ENCODE measurements at regions not wholly inside any gene's neighbourhood (a gene's known extent, or its start where the extent isn't known, plus 50 kb on each side); places are given as distances from the start of the nearest gene placed in this dataset.
"Not testable (repeated sequence)": the region's sequence is repeated elsewhere in the genome, so short reads cannot be mapped to it uniquely, and the experiment has no call there.

DNA sequence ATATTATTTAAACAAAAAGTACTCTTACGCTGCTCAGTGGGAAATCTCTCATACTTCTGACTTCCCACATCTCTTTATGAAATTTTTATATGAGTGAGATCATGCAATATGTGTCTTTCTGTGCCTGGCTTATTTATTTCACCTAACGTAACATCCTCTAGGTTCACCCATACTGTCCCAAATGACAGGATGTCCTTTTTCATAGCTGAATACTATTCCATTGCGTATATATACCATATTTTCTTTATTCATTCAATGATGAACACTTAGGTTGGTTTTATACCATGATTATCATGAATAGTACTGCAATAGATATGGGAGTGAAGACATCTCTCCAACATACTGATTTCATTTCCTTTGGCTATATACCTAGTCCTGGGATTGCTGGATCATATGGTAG is 57.8 kb upstream of the TPP2 start:
- H3K4me3 ChIP-seq (ENCODE audit: low read depth, low read length) = no peak overlapping the region
- TF ChIP-seq, protein P1, sequence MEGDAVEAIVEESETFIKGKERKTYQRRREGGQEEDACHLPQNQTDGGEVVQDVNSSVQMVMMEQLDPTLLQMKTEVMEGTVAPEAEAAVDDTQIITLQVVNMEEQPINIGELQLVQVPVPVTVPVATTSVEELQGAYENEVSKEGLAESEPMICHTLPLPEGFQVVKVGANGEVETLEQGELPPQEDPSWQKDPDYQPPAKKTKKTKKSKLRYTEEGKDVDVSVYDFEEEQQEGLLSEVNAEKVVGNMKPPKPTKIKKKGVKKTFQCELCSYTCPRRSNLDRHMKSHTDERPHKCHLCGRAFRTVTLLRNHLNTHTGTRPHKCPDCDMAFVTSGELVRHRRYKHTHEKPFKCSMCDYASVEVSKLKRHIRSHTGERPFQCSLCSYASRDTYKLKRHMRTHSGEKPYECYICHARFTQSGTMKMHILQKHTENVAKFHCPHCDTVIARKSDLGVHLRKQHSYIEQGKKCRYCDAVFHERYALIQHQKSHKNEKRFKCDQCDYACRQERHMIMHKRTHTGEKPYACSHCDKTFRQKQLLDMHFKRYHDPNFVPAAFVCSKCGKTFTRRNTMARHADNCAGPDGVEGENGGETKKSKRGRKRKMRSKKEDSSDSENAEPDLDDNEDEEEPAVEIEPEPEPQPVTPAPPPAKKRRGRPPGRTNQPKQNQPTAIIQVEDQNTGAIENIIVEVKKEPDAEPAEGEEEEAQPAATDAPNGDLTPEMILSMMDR (IDR thresholded peaks at IDR 0.05; ENCODE audit: control insufficient read depth, extremely low read depth, insufficient read depth) = no peak
- DNase-seq (ENCODE audit: low read depth) = no peak

DNA sequence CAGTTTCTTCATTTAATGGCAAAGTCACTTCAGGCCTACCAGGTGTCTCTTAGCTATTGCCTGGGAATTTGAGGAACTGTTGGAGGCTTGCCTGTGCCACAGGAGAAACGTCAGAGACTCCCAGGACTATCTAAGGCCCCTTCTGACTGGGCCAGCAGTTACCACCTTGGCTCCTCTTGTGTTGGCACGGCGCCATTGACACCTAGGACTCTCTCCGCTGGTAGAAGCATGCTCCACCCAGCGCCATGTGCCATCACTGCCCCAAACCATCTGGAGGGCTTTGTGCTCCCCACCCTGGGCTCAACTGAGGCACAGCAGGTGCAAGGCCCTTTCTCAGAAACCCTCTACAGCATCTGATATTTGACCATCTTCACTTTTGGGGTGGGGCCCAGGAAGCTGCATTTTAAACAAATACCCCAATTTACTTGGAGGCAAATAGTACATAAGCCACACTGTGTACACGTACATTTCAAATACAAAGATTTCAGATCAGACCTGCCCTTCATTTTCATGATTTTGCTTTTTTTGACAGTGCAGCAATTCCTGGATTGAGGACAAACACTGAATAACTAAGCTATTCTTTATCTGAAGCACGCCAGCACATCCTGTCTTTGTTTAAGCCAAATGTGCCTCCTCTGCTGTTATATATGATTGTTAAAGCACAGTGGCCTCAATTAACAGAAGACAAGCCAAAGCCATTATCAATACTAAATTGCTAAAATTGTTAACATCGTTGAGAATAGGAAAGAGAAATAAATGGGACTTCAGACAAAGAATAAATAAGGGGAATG is 59.9 kb upstream of the TPP2 start:
- TF ChIP-seq, protein P1 (IDR thresholded peaks at IDR 0.05; ENCODE audit: control insufficient read depth, extremely low read depth, insufficient read depth) = no peak
- DNase-seq (ENCODE audit: low read depth) = no peak
- no peak overlapping the region for H3K4me3 ChIP-seq (ENCODE audit: low read depth, low read length)

- TF ChIP-seq, protein P1 (IDR thresholded peaks at IDR 0.05; ENCODE audit: control insufficient read depth, extremely low read depth, insufficient read depth) = no peak
- no peak for DNase-seq (ENCODE audit: low read depth)
- H3K4me3 ChIP-seq (ENCODE audit: low read depth, low read length) = no peak overlapping the region
Measured at GRCh38 chr13:102536196-102536595, 60.6 kb upstream of the TPP2 start.

GRCh38 chr13:102530751-102531150 is 66.0 kb upstream of the TPP2 start:
- TF ChIP-seq, protein P1 (IDR thresholded peaks at IDR 0.05; ENCODE audit: control insufficient read depth, extremely low read depth, insufficient read depth) = no peak
- no peak overlapping the region for H3K4me3 ChIP-seq (ENCODE audit: low read depth, low read length)
- DNase-seq (ENCODE audit: low read depth) = no peak

DNA sequence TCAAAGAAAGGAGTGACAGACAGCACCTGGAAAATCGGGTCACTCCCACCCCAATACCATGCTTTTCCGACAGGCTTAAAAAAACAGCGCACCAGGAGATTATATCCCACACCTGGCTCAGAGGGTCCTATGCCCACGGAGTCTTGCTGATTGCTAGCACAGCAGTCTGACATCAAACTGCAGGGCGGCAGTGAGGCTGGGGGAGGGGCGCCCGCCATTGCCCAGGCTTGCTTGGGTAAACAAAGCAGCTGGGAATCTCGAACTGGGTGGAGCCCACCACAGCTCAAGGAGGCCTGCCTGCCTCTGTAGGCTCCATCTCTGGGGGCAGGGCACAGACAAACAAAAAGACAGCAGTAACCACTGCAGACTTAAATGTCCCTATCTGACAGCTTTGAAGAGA is 74.5 kb upstream of the TPP2 start:
- DNase-seq (ENCODE audit: low read depth); H3K4me3 ChIP-seq (ENCODE audit: low read depth, low read length): not testable (repeated sequence)

DNA sequence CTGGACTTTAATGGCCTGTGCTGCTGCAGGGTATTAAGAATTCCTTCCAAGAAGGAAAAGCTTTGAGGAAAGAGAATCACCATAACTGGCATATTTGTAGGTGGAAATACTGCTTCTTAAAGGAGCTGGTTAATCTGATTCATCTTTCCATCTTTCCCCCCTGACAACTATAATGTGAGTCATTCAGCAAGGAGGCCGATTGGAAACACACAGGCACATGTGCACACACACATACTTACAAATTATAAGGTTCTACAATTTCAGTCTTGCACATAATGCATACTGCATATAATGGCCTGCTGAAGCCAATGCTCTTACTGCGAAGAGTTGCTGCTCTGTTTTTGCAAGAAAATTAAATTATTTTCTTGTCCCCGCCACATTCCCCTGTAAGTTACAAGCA is 78.8 kb upstream of the TPP2 start:
- no peak for DNase-seq (ENCODE audit: low read depth)
- TF ChIP-seq, protein P1 (IDR thresholded peaks at IDR 0.05; ENCODE audit: control insufficient read depth, extremely low read depth, insufficient read depth) = no peak

GRCh38 chr13:102510072-102510471 is 86.7 kb upstream of the TPP2 start:
- DNase-seq (ENCODE audit: low read depth) = no peak
- TF ChIP-seq, protein P1 (IDR thresholded peaks at IDR 0.05; ENCODE audit: control insufficient read depth, extremely low read depth, insufficient read depth) = no peak
- no peak overlapping the region for H3K4me3 ChIP-seq (ENCODE audit: low read depth, low read length)

More for the DNA sequence above, 78.8 kb upstream of the TPP2 start:
- no peak overlapping the region for H3K4me3 ChIP-seq (ENCODE audit: low read depth, low read length)
